ES-I3 (cell line): ENCODE measurements at regions not wholly inside any gene's neighbourhood (a gene's known extent, or its start where the extent isn't known, plus 50 kb on each side); places are given as distances from the start of the nearest gene placed in this dataset.

Experiments
- H3K36me3 ChIP-seq: 2 replicates; pipeline ENCODE4 v1.6.1; 2013; ENCODE audit warnings: mild to moderate bottlenecking, low read length, control low read depth, moderate library complexity; ENCODE audit not compliant: insufficient read depth
- H3K4me1 ChIP-seq: 2 replicates; pipeline ENCODE4 v1.6.1; 2013; ENCODE audit warnings: mild to moderate bottlenecking, control low read depth, low read length; ENCODE audit not compliant: insufficient read depth
- H3K9ac ChIP-seq: 2 replicates; pipeline ENCODE4 v1.6.1; 2013; ENCODE audit warnings: low read depth, mild to moderate bottlenecking, low read length, moderate library complexity
- H3K9me3 ChIP-seq: 2 replicates; pipeline ENCODE4 v1.6.1; 2013; ENCODE audit warnings: mild to moderate bottlenecking, low read length, moderate library complexity; ENCODE audit not compliant: control insufficient read depth, insufficient read depth

DNA sequence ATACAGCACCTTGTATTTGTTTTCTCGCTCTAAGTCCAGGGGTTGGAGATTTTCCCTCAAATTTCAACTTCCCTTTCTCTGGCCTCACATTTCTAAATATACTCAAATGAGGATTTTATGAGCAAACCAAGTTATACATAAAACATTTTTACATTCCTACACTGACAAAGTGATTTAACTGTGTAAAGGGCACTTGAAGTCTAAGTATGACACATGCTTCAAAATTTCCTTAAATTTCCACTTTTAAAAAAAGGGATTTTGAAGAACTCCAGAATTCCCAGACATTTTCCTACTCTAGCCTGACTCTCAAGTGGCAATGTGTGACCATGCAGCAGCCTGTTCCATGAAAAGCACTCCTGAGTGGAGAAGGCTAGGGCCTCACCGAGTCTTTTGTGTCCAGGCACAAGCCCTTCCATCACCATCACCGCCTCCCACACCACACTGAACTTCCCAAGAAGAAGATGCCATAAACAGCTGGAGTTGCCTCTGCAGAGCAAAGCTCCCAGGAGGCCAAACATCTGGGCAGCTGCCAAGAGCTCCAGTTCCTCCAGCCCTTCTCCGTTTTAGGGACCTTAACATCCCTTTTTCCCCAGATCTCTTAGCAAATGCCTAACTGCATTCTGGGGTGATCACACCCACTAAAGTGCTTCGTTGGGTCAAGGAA is 68.9 kb downstream of the NCR2 start:
- no peak overlapping the region for H3K9ac ChIP-seq
- peaks cover 8% of the 10 kb centered on the region; the same call in 1 of the 2 replicates for H3K4me1 ChIP-seq
- H3K9me3 ChIP-seq = no peaks in the 10 kb centered on the region; the same call in 1 of the 2 replicates
- H3K36me3 ChIP-seq = no peaks in the 10 kb centered on the region; the same call in 1 of the 2 replicates

DNA sequence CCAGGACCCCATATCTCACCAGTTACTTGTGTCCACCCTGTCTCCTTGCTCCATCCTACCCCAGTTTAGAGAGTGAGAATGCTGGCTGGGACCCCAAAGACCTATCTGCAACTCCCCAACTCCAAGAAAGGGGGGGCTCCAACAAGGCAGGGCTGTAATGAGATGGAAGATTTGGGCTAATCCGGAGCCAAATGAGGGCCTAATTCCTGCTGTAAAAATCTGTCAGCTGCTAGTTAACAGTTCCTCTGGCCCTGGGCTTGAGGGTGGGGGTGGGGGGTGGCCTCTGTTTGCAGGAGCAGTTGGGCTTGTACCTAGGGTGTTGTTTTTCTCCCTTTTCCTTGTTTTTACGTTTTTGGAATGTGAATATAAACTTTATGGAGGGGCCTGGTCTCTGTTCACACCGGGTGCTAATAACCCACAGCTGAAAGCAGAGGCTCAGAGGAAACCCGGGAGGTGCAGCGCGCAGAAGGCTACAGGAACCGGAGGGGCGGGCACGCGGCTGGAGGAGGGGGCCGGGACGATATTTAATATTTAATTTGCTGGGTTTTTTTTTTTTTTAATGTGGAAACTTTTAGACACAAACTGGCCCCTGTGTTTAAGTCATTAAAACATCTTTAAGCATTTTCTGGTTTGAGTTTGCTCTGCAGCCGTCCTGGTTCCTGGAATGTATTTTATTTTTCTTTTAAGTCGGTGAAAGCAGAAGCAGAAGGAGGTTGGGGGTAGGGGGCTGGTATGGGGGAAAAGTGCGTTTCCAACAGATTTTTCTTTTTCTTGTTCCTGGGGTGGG is 70.7 kb downstream of the NCR2 start:
- Histone ChIP-seq H3K4me1 (peaks cover 8% of the 10 kb centered on the region; the same call in 1 of the 2 replicates), H3K9ac (no peak overlapping the region), H3K36me3 (no peaks in the 10 kb centered on the region; the same call in 1 of the 2 replicates)

DNA sequence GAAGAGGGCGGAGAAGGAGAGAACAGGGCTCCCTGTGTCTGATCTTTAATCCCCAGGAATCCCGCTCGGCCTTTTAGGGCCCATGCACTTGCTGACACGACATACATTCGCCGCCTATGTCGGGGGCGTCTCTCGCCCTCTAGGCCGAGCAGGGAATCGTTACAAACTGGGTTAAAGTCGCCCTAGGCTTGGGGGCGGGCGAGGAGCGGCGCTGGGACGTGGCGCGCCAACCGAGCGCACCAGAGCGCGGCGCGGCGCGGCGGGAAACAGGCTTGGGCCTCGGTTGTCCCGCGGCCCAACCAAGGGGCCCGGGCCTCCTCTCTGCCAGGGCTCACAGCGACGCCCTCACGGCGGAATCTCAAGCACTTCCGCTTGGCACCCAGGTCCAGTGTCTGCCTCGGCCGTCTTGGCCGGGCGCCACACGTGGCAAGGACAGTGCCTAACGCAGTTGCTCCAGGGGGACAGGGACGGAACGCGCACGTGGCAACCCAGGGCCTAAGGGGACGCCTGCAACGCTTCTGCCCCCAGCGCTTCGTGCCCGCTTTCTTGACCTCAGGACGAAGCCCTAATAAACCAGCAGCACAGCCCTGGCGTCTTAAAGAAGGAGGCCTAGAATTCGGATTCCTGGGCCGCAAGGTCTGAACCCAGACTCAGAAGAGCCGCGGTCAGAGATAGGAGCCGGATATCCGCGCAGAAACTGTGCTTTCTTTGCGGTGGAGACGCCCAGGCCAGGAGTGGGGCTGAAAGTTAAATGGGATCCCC is 71.5 kb downstream of the NCR2 start:
- Histone ChIP-seq H3K4me1 (peaks cover 8% of the 10 kb centered on the region; the same call in 1 of the 2 replicates), H3K36me3 (no peaks in the 10 kb centered on the region), H3K9me3 (no peaks in the 10 kb centered on the region; the same call in 1 of the 2 replicates), H3K9ac (peak overlapping the region; percentile 22; the same call in 1 of the 2 replicates)

More for the DNA sequence above, 70.7 kb downstream of the NCR2 start:
- no peaks in the 10 kb centered on the region; the same call in 1 of the 2 replicates for H3K9me3 ChIP-seq

DNA sequence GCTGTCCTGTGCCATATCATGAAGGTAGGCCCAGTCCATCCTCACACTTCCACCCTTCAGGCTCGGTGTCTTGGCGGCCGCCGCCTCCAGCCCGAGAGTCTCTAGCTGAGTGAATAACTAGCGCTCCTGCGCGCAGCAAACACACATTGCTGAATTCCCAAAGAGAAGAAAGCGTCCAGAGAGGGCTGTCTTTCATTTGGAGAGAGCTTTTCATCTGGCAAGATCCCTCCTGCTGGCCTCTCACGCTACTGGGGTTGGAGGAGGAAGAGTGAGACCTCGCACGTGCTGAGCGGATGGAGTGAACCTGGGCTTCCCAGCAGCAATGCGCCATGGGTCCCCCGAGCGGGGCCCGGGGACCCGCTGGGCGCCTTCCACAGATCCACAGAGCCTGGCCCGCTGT is 73.2 kb downstream of the NCR2 start:
- Histone ChIP-seq H3K9ac (peak overlapping the region; percentile 18; the same call in 1 of the 2 replicates), H3K36me3 (no peaks in the 10 kb centered on the region), H3K4me1 (peaks cover 8% of the 10 kb centered on the region; the same call in 1 of the 2 replicates), H3K9me3 (no peaks in the 10 kb centered on the region)

DNA sequence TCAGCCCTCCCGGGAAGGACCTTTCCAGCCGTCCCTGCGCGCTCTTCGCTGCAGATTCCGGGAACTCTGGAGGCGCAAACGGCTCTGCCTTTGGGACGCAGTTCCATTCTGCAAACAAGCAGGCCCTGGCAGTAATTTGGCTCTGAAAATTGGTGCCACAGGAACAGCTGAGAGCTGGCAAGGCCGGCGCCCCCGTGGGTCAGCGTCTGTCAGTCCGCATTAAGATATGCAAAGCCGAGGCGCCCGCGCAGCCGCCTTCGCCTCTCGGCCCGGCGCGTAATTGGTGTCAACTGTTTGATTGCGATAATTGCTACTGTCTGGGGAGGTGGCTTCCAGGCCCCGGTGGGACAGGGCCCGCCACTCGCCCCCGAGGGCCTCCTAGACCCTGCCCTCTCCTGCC is 73.6 kb downstream of the NCR2 start:
- Histone ChIP-seq H3K36me3 (no peaks in the 10 kb centered on the region), H3K9ac (peak overlapping the region; percentile 18; the same call in 1 of the 2 replicates), H3K9me3 (no peaks in the 10 kb centered on the region), H3K4me1 (peaks cover 8% of the 10 kb centered on the region; the same call in 1 of the 2 replicates)

DNA sequence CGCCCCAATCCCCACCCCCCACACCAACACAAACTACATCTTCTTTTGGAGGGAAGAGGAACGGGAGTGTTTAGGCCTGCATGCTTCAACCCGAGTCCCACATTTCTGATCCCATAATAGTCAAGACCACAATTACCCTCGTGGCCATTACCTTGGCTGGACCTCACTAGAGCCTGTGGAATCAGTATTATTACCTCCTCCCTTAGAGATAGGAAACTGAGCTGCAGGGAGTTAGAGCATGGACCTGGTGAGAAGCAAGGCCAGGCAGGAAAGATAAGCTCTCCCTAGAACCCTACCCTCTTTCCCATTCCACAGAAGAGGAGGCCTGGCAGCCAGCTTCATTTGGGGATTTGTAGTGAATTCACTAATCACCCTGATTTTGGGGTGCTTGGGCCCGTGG is 74.1 kb downstream of the NCR2 start:
- H3K36me3 ChIP-seq = no peaks in the 10 kb centered on the region
- H3K4me1 ChIP-seq = peaks cover 8% of the 10 kb centered on the region; the same call in 1 of the 2 replicates
- no peaks in the 10 kb centered on the region for H3K9me3 ChIP-seq
- H3K9ac ChIP-seq = no peak overlapping the region

DNA sequence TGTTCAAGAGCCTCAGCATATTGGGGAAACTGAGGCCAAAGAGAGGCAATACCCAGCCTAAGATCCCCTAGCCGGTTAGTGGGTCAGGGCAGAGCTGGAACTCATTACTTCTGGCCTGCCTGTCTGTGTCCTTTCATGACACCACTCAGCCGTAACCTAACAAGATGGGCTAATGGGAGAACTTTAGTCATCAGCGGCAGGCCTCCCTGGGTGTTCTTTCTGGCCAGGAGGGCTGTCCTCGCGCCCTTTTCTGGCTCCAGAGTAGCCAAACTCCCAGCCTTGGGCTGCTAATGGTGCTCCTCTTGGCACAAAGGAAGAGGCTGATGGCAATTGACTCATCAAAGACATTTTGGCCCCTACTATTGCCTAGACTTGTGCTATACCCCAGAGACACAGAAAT is 76.6 kb downstream of the NCR2 start:
- Histone ChIP-seq H3K36me3 (no peaks in the 10 kb centered on the region), H3K4me1 (peaks cover 8% of the 10 kb centered on the region; the same call in 1 of the 2 replicates), H3K9ac (no peak overlapping the region), H3K9me3 (no peaks in the 10 kb centered on the region)

DNA sequence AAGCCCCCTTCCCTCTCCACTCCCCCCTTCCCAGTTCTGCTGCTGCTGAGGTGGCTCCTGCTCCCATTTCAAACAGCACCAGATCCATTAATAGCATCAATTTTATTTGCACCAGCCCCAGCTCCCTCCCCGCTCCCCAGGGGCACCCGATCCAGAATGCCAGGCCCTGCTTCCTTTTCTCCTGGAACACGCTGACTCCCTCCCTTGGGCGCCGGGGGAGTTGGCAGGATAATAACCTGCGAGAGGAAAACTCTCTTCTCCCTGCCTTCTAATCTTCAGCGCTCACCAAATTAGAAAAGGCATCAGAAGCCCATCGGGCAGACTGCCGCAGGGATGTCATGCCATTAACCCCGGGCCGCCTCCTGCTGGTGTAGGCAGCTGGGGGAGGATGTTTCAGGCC is 77.8 kb downstream of the NCR2 start:
- Histone ChIP-seq H3K4me1 (no peaks in the 10 kb centered on the region; the same call in 1 of the 2 replicates), H3K9me3 (no peaks in the 10 kb centered on the region), H3K36me3 (no peaks in the 10 kb centered on the region), H3K9ac (no peak overlapping the region)

DNA sequence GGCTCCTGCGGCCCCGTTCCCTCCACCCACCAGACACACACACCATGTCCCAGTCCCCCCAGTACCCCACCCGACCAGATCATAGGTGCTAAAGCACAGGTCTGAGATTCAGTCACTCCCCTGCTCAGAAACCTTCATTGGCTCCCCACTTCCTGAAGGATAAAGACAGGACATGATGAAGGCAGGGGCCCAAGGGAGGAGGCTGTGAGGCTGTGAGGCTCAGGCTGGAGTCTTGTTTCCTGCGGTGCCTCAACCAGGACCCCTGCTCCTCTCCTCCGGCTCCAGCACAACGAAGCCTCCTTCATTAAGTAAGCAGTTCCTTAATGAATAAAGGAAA is 81.1 kb downstream of the NCR2 start:
- no peaks in the 10 kb centered on the region for H3K36me3 ChIP-seq
- H3K9ac ChIP-seq = no peak overlapping the region
- no peaks in the 10 kb centered on the region for H3K9me3 ChIP-seq
- no peaks in the 10 kb centered on the region for H3K4me1 ChIP-seq

DNA sequence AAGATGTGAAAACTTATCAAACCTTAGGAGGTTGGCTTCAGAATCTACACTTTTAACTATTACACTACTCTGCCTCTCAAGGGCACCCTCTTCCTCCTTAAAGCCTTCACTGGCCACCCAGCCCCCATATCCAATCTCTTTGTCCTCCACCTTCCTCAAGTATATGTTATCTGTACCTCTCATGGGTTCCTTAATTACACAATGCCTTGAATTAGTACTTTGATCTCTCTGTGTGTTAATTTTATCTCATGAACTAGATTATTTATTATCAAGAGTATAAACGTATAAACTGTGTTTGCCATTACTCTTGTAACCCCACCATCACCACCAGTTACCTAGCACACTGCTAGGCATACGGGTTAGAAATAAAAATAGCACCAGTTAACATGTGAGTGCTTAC is 83.3 kb downstream of the NCR2 start:
- Histone ChIP-seq H3K9ac (no peak overlapping the region), H3K4me1 (no peaks in the 10 kb centered on the region), H3K9me3 (no peaks in the 10 kb centered on the region), H3K36me3 (no peaks in the 10 kb centered on the region)

DNA sequence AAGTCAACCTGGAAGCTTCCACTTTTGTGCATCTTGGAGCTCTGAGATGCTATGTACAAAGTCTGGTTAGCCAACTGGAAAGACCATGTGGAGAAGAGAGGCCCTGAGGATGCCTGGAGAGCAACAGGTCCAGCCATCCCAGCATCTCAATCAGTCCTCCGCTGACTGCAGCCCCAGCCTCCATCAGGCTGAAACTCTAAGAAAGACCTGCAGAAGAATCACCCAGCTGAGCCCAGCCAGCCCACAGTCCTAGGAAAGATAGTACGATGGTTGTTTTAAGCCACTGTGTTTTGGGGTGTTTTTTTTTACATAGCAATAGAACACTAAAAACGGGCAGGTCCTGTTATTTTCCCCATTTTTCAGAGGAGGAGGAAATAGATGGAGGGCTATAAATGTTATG is 84.0 kb downstream of the NCR2 start:
- Histone ChIP-seq H3K9ac (no peak overlapping the region), H3K4me1 (no peaks in the 10 kb centered on the region; the same call in 1 of the 2 replicates), H3K36me3 (no peaks in the 10 kb centered on the region), H3K9me3 (no peaks in the 10 kb centered on the region)

DNA sequence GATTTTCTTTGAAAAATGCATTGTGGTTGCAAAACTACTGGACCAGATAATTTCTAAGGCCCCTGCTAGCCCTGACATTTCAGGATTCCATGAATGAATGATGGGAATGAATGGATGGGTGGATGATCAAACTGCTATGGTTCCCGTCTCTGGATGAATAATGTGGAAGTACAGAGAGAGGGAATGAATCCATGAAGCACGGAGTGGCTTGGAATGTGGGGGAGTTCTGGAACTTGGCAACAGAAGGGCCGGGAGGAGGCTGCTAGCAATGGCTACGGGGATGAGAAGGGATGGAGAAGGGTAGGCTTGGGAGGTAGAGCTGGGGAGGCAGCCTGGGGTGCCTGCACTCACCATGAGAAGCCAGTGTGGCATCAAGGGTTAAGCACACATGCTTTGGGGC is 84.8 kb downstream of the NCR2 start:
- H3K36me3 ChIP-seq = no peaks in the 10 kb centered on the region
- no peaks in the 10 kb centered on the region for H3K9me3 ChIP-seq
- no peaks in the 10 kb centered on the region; the same call in 1 of the 2 replicates for H3K4me1 ChIP-seq
- H3K9ac ChIP-seq = no peak overlapping the region

DNA sequence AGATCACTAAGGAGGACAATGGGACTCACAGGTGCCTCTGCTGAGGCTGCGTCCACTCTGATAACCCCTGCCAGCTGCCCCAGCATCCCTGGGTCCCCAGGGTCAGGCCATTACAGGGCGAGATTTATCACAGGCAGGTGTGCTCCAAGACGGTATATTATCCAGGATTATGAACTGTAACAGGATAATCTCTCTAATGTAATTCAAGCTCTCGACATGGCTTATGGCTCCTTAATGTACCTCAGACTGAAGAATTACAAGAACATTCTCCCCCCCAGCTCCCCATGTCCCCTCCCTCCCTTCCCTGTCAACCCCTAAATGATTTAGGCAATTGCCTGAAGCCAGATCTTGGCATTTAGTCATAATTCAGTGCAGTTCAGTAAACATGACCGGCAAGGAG is 86.8 kb downstream of the NCR2 start:
- no peak overlapping the region for H3K9ac ChIP-seq
- H3K9me3 ChIP-seq = no peaks in the 10 kb centered on the region
- H3K4me1 ChIP-seq = peaks cover 4% of the 10 kb centered on the region; the same call in 1 of the 2 replicates
- no peaks in the 10 kb centered on the region for H3K36me3 ChIP-seq

DNA sequence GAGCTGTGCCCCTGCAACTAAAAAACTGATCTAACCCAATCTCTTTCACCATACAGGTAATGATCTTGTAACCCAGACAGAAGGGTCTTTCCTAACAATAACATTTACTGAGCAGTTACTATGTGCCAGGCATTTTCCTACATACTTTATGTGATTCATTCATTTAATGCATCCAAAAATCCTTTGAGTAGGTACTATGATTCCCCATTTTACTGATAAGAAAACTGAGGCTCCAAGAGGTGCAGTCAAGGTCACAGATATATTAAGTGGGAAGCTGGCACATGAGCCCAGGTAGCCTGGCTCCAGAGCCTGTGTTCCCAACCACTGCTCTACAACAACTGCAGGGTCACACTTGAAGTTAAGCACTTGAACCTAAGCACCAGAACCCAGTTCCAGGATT is 87.6 kb downstream of the NCR2 start:
- peaks cover 4% of the 10 kb centered on the region; the same call in 1 of the 2 replicates for H3K4me1 ChIP-seq
- no peaks in the 10 kb centered on the region for H3K36me3 ChIP-seq
- H3K9ac ChIP-seq = no peak overlapping the region
- H3K9me3 ChIP-seq = no peaks in the 10 kb centered on the region
